ENCODE measurements at regions not wholly inside any gene's neighbourhood (a gene's known extent, or its start where the extent isn't known, plus 50 kb on each side); places are given as distances from the start of the nearest gene placed in this dataset.
A peak's percentile ranks its signal among the peaks of the same experiment; 100 is the strongest.

DNA sequence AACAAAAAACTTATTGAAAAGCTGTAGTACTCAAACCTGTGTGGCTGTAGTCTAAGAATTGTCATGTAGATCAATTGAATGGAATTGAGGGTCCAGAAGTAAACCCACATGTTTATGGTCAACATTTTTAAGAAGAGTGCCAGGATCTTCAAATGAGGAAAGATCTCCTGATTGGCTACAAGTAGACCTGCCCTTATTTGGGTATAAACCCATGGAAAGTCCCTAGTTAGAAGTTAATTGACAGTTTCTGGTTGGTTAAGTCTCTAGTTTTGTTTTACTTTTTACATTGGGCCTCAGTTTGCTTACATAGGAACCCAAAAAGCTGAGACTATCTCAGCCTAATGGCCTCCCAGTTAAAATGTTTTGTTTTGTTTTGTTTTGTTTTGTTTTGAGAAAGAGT is 91.9 kb upstream of the RESF1 start:
- DNase-seq, result no peak

DNA sequence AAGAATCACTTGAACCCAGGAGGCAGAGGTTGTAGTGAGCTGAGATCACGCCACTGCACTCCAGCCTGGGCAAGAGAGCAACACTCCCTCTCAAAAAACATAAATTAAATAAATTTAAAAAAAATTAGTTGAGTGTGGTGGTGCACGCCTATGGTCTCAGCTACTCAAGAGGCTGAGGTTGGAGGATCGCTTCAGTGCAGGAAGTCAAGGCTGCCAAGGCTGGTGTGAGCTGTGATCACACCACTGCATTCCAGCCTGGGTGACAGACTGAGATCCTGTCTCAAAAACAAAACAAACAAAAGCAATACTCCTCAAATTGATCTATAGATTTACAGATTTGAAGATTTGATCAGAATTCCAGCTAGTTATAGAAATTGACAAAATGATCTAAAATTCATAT is 92.7 kb upstream of the RESF1 start:
- DNase-seq, result no peak

DNA sequence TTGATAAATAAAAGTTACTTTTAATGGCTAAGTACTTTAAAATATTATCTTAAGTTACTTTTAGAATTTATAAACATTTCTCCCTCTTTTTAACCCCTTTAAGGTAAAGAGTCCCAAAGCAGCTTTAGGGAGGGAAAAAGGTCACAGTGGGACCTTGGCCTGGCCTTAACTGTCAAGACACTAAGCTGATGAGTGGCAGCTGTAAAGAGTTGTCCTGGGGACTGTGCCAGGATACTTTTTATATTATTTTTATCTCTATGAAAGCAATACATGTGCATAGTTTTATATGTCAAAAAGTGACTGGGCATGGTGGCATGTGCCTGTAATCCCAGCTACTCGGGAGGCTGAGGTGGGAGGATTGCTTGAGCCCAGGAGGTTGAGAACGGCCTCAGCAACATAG is 94.2 kb upstream of the RESF1 start:
- DNase-seq, result no peak

GRCh38 chr12:31861360-31861759 is 97.9 kb upstream of the RESF1 start:
- no peak for DNase-seq

DNA sequence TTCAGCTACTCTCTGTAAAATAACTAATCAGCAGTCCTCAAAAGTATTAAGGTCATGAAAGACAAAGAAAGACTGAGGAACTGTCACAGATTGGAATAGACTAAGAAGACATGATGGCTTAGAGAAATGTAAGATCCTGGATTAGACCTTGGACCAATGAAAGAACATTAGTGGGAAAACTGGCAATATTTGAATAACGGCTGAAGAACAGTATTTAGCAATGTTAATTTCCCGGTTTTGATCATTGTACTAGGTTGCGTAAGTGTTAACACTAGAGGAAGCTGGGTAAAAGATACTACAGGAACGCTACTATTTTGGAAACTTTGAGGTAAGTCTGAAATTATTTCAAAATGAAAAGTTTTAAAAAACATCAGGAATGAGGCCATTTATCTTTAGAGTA is 98.8 kb upstream of the RESF1 start:
- no peak for DNase-seq

DNA sequence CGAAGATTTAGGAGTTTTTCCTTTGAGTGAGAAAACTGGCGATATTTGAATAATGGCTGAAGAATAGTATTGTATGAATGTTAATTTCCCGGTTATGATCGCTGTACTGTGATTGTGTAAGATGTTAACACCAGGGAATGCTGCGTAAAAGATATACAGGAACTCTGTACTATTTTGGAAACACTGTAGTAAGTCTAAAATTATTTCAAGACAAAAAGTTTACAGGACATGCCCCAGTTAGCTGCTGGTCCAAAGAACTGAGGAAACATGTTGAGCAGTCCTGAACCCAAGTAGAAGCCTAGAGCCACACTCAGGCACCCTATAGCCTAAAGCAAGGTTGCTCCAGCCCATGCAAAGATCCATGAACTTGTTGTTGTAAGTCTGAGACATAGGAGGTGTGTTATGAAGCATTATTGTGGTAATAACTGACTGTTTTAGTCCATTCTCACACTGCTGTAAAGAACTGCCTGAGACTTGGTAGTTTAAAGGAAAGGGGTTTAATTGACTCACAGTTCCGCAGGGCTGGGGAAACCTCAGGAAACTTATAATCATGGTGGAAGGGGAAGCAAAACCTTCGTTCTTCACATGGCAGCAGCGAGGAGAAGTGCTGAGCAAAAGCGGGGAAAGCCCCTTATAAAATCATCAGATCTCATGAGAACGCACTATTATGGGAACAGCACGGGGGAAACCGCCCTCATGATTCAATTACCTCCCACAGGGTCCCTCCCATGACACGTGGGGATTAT is 99.8 kb upstream of the RESF1 start:
- DNase-seq, result no peak

GRCh38 chr12:31855427-31855826 is 103.8 kb upstream of the RESF1 start:
- DNase-seq, result no peak

GRCh38 chr12:31853977-31854376 is 105.2 kb upstream of the RESF1 start:
- no peak for DNase-seq

DNA sequence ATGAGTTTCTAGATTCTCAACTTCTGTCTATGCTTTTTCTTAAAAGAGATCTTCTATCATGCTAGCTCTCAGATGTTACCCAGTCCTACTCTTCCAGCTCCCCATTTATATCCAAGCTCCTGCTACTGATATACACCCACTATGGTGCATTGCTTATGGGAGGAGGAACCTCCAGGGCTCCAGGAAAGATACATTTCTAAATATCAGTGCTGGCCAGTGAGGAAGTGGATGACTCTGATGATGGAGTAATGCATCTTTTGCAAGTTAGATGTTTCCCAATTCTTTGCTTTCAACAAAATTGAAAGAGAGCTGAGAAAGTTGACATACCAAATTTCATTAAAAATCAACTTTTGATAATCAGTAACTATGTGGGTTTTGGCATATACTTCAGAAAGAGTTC is 105.7 kb upstream of the RESF1 start:
- DNase-seq, result no peak

GRCh38 chr12:31850268-31850667 is 108.9 kb upstream of the RESF1 start:
- no peak for DNase-seq

DNA sequence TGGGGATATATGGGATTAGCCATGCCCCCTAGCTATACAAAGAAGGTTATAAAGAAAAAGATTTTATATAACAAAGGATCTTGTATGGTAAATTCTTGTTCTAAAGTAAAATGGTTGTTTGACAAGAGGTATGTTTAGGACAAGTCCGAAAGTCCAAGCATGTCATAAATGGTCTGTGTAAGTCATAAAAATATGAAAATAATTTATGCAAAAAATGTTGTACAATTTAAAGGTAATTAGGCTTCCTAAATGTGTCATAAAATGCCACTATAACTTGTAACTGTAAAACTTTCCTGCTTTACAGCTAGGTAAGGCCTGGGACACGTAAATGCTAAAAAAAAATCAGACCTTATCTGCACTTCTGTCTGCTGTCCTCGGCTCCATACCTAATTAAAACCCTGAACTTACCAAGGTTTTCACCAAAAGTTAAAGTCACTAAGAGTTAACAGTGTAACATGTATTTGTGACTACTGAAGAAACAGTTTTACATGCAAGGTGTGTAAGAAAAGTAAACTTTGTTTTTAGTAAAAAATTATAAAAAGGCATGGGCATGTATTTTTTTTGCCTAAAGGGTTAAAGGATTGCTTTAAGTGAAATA is 110.0 kb upstream of the RESF1 start:
- peak in 1 of 2 experiments; percentile 6 for DNase-seq

- DNase-seq, result no peak
Measured at GRCh38 chr12:31846405-31846804, 112.8 kb upstream of the RESF1 start.

DNA sequence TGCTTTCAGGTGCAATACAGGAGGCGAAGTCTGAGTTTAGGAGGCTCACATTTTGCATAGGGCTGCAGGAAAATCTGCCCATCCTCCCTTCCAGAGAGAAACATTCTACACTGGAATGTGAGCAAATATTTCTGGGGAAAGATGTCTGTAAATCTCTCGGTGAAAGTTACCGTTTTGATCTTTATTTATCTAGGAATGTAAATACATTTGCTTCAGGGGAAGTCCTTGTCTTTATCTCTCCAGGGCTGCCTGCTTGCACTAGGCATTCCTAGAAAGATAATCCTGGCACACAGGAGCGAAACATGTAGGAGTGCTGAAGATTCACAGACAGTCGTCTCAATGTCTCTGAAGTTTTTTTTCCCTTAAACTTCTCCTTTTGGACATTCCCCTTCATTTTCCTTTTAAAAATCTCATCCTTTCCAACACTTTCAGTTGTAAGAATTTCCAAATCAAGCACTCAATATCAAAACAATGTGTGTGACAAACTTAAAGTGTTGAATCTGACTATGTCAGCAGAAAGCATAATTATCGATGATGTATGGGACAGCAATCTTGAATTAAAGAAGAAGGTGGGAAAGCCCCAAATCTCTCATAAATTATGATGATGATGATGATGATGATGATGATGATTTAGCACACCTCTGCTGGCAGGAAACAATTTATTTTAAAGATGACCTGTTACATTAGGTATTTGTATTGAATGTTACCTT is 113.4 kb upstream of the RESF1 start:
- no peak for DNase-seq

DNA sequence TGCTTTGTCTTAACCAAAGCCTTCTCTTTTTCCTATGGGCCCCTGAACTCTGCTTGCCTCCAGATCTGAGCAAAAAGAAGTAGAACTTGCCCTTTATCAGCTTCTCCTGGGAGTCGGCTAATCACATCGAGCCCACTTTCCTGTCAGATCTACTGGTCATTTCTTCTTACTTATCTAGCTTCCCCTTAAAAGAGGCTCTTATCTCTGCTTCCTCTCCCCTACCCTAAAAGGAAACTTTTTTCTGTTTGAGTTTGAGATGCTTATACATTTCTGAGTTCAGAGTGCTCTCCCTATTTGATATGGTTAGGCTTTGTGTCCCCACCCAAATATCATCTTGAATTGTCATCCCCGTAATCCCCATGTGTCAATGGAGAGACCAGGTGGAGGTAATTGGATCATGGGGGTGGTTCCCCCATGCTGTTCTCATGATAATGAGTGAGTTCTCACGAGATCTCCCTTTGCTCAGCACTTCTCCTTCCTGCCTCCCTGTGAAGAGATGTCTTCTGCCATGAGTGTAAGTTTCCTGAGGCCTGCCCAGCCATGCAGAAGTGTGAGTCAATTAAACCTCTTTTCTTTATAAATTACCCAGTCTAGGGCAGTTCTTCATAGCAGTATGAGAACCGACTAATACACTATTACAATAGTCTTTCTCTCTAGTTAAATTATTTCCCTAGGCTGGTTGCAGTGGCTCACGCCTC is 114.7 kb upstream of the AMN1 start:
- DNase-seq, result no peak

- DNase-seq, result no peak
Measured at GRCh38 chr12:31837913-31838312, 109.1 kb upstream of the AMN1 start.

GRCh38 chr12:31835276-31835882 is 106.6 kb upstream of the AMN1 start:
- DNase-seq, result no peak

- DNase-seq, result no peak
Measured at GRCh38 chr12:31834150-31834549, 105.3 kb upstream of the AMN1 start.

DNA sequence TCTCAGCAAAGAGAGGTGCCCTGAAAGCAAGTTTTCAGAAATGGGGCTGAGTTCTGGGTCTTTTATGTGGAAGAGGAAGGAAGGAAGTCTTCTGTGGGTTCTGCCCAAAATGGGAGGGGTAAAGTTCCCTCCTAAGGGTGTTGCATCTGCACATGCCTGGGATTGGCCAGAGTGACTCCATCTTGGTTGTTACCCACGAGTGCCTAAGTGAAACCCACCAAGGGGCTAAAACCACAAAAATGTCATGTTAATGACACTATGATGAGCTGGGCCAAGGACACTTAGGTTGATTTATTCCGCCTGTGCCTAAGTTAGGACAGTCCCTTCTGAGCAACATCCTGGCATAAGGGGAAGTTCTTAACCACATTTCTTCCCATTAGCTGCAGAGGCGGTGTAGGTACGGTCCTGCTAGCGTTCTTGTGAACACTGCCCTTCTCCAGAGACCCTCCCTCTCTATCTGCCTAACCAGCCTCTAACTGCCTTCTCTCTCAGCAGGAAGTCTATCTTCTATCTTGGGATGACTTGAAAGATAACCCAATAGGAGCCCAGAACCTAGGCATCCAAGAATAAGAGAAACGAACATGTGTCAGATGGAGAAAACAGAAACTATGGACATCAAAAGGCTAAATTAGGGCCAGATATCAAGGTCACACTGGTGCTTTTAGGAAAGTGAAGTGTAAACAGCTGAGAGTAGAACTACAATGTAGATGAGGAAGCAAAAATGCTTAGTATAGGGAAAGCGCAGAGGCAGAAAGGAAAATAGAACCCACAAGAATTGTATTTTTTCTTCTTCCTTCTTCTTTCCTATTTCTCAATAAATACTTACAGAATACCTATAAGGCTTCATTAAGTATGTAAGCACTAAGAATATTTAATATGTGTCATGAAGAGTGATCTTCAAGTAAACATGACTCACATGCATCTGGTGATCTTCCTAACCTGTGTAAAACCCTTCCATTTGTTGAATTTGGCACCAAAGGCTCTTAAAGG is 104.2 kb upstream of the AMN1 start:
- DNase-seq, result no peak

DNA sequence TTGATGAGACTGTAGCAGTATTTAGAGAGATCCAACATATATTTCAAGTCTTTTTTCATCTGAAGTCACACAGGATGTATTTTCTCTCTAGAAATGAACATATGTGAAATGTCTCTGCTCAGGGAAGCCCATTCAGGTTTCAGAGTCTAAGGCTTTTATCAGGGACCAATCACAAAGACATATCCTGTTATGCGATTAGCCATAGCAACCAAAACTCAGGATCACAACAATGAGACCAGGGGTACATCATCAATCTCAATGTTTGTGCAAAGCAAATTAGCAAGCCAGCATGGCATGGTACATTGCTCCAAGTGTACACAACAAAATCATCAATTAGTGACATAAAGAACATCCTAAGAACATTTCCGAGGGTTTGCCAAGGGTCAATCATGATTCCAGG is 99.2 kb upstream of the AMN1 start:
- DNase-seq, result no peak

DNA sequence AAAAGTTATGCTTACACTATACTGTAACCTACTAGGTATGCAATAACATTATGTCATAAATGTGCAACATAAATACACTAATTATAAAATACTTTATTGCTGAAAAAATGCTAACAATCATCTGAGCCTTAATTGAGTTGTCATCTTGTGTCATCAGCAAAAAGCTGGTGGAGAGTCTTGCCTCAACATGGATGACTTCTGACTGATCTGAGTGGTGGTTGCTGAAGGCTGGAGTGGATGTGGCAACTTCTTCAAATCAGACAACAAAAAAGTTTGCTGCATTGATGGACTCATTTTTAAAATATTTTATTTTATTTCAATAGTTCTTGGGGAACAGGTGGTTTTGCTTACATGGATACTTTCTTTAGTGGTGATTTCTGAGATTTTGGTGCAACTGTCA is 93.9 kb upstream of the AMN1 start:
- DNase-seq, result no peak

DNA sequence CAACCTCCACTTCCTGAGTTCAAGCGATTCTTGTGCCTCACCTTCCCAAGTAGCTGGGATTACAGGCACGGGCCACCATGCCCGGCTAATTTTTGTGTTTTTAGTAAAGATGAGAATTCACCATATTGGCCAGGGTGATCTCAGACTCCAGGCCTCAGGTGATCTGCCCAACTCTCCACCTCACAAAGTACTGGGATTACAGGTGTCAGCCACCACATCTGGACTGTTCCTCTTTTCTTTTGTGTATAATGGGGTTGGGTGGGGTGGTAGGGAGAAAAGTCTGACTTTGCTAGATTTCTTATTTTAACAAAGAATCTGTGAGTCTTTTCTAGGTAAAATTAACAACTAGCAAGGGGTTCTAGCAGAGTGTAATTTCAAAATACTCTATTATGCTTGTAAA is 92.7 kb upstream of the AMN1 start:
- DNase-seq, result no peak

GRCh38 chr12:31820832-31821231 is 92.0 kb upstream of the AMN1 start:
- DNase-seq, result no peak

All from NCI-H446 (cell line).